AG09309 (cell line): ENCODE measurements at regions not wholly inside any gene's neighbourhood (a gene's known extent, or its start where the extent isn't known, plus 50 kb on each side); places are given as distances from the start of the nearest gene placed in this dataset.
"Not testable (repeated sequence)": the region's sequence is repeated elsewhere in the genome, so short reads cannot be mapped to it uniquely, and the experiment has no call there.

Experiments
- DNase-seq: peaks from one replicate; pipeline ENCODE4 v3.0.0-alpha.2; 2010; ENCODE audit warnings: low read depth
- H3K4me3 ChIP-seq: 2 replicates; pipeline ENCODE4 v1.5.1; 2011; ENCODE audit warnings: mild to moderate bottlenecking, low read depth, low read length, moderate library complexity; ENCODE audit not compliant: control insufficient read depth
- CTCF ChIP-seq: IDR thresholded peaks from 2 replicates; pipeline ENCODE4 v1.5.1; 2011; ENCODE audit warnings: mild to moderate bottlenecking, low read depth, low read length, inconsistent platforms; ENCODE audit not compliant: insufficient read depth, control insufficient read depth; ENCODE audit errors: missing control alignments

- H3K4me3 ChIP-seq, DNase-seq: not testable (repeated sequence)
Observed at GRCh38 chr7:149986866-149987265, 113.1 kb downstream of the ATP6V0E2 start.

- not testable (repeated sequence) for DNase-seq, H3K4me3 ChIP-seq
Observed at GRCh38 chr7:149991652-149992302, 118.0 kb downstream of the ATP6V0E2 start.

GRCh38 chr7:149992366-149992765 lies 118.6 kb downstream of the ATP6V0E2 start:
- DNase-seq = not testable (repeated sequence)

GRCh38 chr7:149995369-149996026 lies 121.7 kb downstream of the ATP6V0E2 start:
- not testable (repeated sequence) for H3K4me3 ChIP-seq, DNase-seq

More at GRCh38 chr7:149992366-149992765, 118.6 kb downstream of the ATP6V0E2 start:
- not testable (repeated sequence) for H3K4me3 ChIP-seq

GRCh38 chr7:150000780-150001599 lies 127.2 kb downstream of the ATP6V0E2 start:
- not testable (repeated sequence) for H3K4me3 ChIP-seq, DNase-seq

GRCh38 chr7:150003304-150003810 lies 129.6 kb downstream of the ATP6V0E2 start:
- no peak for TF ChIP-seq CTCF
- no peak overlapping the region for H3K4me3 ChIP-seq

GRCh38 chr7:150003973-150004372 lies 130.2 kb downstream of the ATP6V0E2 start:
- DNase-seq, H3K4me3 ChIP-seq: not testable (repeated sequence)

More at GRCh38 chr7:150003304-150003810, 129.6 kb downstream of the ATP6V0E2 start:
- DNase-seq = no peak

- not testable (repeated sequence) for H3K4me3 ChIP-seq, DNase-seq
Observed at GRCh38 chr7:150004843-150005242, 131.1 kb downstream of the ATP6V0E2 start.

GRCh38 chr7:150009620-150010303 lies 136.0 kb downstream of the ATP6V0E2 start:
- not testable (repeated sequence) for DNase-seq, H3K4me3 ChIP-seq

GRCh38 chr7:150016651-150017189 lies 143.0 kb downstream of the ATP6V0E2 start:
- H3K4me3 ChIP-seq = not testable (repeated sequence)

GRCh38 chr7:150020210-150020609 lies 146.4 kb downstream of the ATP6V0E2 start:
- DNase-seq, H3K4me3 ChIP-seq: not testable (repeated sequence)

More at GRCh38 chr7:150016651-150017189, 143.0 kb downstream of the ATP6V0E2 start:
- DNase-seq = not testable (repeated sequence)

GRCh38 chr7:150024550-150025490 lies 151.1 kb downstream of the ATP6V0E2 start:
- H3K4me3 ChIP-seq, DNase-seq: not testable (repeated sequence)

- not testable (repeated sequence) for H3K4me3 ChIP-seq, DNase-seq
Observed at GRCh38 chr7:150025802-150026201, 152.0 kb downstream of the ATP6V0E2 start.

- H3K4me3 ChIP-seq, DNase-seq: not testable (repeated sequence)
Observed at GRCh38 chr7:150028344-150029012, 154.7 kb downstream of the ATP6V0E2 start.

GRCh38 chr7:150029013-150029389 lies 155.2 kb downstream of the ATP6V0E2 start:
- DNase-seq, H3K4me3 ChIP-seq: not testable (repeated sequence)
